HG02970 (cell line): ENCODE measurements at regions not wholly inside any gene's neighbourhood (a gene's known extent, or its start where the extent isn't known, plus 50 kb on each side); places are given as distances from the start of the nearest gene placed in this dataset.

Source experiments
- ATAC-seq: cut with Tn5 transposase; IDR thresholded peaks from one replicate; pipeline ENCODE4 v1.9.1; 2021; ENCODE audit warnings: mild to moderate bottlenecking, moderate library complexity, moderate number of reproducible peaks; ENCODE audit not compliant: unreplicated experiment, low FRiP score

GRCh38 chr14:21987937-21988336, 314.3 kb upstream of the OR4E1 start:
- no peak for ATAC-seq

- ATAC-seq = no peak
Observed at GRCh38 chr14:21985081-21985480, 311.5 kb upstream of the OR4E1 start.

- ATAC-seq = no peak
Observed at GRCh38 chr14:21978999-21979314, 305.3 kb upstream of the OR4E1 start.

DNA sequence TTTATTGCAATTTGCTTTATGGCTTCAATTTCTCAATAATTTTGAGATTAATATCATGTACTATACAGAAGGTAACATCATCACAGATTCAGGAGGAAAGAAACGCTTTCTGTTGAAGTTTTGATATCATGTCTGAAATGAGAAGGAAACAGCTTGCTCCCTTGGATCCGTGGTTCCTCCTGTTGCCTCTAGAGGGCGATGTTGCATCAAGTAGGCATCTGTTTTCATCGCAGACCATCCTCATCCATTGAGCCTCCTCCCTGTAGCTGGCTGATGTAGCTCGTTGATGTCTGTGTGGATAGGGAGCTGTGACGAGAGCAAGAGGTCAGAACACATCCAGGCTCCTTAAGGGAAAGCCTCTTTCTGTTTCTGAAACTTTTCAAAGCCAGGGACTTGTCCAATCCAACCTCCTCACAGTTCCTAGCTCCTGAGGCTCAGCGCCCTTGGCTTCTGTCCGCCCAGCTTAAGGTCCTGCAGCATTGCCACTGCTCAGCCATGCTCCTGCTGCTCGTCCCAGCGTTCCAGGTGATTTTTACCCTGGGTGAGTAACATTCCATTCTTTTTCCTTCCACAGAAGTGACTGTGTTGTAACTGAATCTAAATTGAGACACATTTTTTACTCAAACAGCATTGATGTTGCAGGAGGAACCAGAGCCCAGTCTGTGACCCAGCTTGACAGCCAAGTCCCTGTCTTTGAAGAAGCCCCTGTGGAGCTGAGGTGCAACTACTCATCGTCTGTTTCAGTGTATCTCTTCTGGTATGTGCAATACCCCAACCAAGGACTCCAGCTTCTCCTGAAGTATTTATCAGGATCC, 304.8 kb upstream of the OR4E1 start:
- ATAC-seq = no peak

DNA sequence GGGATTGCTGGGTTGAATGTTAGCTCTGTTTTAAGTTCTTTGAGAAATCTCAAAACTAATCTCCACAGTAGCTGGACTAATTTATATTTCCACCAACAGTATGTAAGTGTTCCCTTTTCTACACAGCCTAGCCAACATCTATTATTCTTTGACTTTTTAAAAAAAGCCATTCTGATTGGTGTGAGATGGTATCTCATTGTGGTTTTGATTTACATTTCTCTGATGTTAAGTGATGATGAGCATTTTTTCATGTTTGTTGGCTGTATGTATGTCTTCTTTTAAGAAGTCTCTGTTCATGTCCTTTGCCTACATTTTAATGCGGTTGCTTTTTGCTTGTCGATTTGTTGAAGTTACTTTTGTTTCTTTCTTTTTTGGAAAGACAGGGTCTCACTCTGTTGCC, 301.1 kb upstream of the OR4E1 start:
- ATAC-seq = no peak

DNA sequence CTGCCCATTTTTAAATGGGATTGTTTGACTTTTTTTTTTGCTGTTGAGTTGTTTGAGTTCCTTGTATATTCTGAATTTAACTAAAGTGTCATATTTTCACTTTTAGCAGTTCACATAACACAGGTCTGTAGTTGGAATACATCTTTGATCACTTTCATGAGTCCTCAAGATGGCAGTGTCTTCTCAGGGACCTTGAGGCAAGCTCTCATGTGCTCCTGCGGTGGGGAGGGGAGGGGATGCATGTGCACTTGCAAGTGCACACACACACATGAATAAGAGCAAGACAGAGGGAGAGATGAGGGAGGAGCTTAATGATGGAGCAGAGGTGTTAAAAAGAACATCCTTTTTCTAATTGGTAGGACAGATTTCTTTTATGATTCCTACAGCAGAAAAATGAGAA, 291.4 kb upstream of the OR4E1 start:
- ATAC-seq = no peak

- ATAC-seq = no peak
Observed at GRCh38 chr14:21964180-21964579, 290.6 kb upstream of the OR4E1 start.

- ATAC-seq = no peak
Observed at GRCh38 chr14:21960636-21961035, 287.0 kb upstream of the OR4E1 start.

DNA sequence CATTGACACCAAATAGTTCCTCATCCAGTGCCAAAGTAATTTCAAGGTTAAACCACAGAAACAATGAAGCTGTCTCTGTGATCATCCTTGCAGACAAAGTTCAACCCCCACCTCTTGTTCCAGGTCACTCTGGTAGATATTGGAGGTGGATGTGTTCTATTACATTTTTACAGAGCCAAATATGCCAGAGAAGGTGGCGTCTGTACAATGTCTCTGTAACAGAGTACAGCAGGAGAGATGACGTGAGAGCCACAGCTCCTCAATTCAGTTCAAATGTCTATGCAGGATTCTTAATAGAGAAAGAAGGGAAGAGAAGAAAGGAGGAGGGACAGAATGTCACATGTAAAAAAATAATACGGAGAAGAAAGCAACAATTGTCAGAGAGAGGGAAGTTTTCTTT, 268.3 kb upstream of the OR4E1 start:
- no peak for ATAC-seq

GRCh38 chr14:21940887-21941856, 267.6 kb upstream of the OR4E1 start:
- ATAC-seq = no peak

DNA sequence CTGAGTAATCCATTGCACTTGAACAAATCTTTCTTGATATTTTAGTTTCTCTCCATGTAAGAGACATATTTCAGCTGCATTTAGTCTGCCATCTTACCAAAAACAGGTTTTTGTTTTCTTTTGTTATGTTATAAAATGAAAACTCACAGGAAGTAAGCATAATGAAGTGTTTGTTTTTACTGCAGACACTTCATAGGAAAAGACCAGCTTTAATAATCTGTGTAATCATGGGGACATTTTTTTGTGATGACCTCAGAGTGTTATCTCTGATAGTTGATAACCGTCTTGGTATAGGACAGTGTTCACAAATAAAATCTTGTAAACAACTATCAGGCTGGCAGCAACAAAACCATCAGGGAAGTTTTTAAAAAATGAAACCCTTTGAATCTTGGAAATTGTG, 266.2 kb upstream of the OR4E1 start:
- no peak for ATAC-seq

DNA sequence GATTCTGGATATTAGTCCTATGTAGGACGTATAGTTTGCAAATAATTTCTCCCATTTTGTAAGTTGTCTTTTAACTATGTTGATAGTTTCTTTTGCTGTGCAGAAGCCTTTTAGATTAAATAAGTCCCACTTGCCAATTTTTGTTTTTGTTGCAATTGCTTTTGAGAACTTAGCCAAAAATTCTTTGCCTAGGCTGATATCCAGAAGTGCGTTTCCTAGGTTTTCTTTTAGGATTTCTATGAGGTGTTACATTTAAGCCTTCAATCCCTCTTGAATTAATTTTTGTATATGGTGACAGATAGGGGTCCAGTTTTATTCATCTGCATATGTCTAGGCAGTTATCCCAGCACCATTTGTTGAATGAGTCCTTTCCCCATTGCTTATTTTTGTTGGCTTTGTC, 264.4 kb upstream of the OR4E1 start:
- ATAC-seq = no peak

DNA sequence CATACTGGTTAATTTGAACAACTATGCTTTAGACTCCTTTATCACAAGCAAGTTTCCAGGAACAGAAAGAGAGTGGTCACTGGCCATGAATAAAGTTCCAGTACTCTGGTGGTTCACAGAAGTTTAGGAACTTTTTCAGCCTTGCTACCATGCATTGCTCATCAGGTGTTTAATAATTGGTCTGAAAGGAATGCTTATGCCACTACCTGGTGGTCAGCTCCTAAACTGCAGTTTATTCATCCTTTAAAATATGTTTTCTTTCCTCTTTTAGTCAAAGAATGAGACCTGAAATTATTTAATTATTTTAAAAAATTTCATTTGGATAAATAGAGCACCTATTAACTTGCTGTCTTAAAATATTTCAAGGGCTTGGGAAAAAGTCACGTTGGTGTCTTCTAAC, 260.1 kb upstream of the OR4E1 start:
- no peak for ATAC-seq

- no peak for ATAC-seq
Observed at GRCh38 chr14:21924479-21924878, 250.9 kb upstream of the OR4E1 start.

GRCh38 chr14:21923820-21924219, 250.2 kb upstream of the OR4E1 start:
- no peak for ATAC-seq

- ATAC-seq = no peak
Observed at GRCh38 chr14:21921453-21921852, 247.8 kb upstream of the OR4E1 start.

DNA sequence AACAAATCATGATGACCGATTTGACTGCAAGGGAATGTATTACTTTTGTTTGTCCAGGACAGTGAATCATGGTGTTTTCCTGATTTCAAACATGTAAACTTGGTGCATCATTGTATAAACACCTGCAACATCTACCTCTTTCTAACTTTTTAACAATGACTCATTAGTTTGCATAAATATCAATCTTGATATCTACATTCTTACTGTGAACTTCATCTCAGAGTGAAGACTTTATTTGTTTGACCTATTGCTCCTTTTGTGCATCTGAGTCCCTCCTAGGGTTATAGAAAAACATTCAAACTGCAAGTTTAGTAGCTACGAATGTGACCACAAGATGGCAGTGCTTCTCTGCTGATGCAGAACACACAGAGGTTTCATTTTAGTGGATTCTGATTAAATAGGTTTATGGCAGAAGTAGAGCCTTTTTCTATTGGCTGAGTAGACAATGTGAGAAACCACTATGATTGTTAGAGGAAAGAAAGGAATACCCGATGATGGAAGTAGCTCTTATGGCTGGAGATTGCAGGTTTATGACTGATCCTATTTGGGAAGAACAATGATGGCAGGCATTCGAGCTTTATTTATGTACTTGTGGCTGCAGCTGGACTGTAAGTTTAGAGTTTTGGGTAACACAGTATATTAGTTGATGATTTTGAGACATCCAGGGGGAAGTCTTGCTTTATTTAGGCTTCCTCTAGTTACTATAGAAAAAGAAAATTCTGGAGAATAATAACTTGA, 244.2 kb upstream of the OR4E1 start:
- ATAC-seq = no peak

GRCh38 chr14:21915826-21916225, 242.2 kb upstream of the OR4E1 start:
- no peak for ATAC-seq

- no peak for ATAC-seq
Observed at GRCh38 chr14:21913759-21914158, 240.1 kb upstream of the OR4E1 start.

DNA sequence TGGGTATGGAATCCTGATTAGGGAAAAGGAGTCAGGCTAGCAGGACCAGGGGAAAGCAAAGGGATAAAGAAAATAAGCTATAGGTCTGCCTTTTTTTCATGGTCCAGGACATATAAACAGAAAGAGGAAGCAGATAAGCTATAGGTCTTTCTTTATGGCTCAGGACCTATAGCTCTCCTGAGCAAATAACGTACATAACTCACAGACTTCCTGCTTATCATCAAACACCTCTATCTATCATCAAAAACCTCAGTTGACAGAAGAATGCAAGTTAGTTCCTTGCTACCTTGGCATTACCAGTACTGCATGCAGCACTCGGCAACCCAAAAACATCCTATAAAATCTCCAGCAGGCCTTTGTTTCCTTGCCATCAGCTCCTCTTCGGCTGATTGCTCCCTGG, 238.7 kb upstream of the OR4E1 start:
- no peak for ATAC-seq

GRCh38 chr14:21911877-21912276, 238.3 kb upstream of the OR4E1 start:
- no peak for ATAC-seq
